Upper lobe of left lung (tissue), 4 donors: ENCODE measurements at regions not wholly inside any gene's neighbourhood (a gene's known extent, or its start where the extent isn't known, plus 50 kb on each side); places are given as distances from the start of the nearest gene placed in this dataset.

Experiments
- POLR2A ChIP-seq, 4 donors: fragments of 450-650 bp; IDR thresholded peaks; one replicate each; pipeline ENCODE4 v1.5.1; 2016 to 2017; ENCODE audit warnings: antibody characterized with exemption in 4 of 4, mild to moderate bottlenecking in 2 of 4
- POLR2AphosphoS5 ChIP-seq, 2 donors: sonication (generic); formaldehyde crosslinking; IDR thresholded peaks; one replicate each; pipeline ENCODE4 v1.5.1; 2017; ENCODE audit warnings: antibody characterized with exemption in 2 of 2
- TF ChIP-seq, protein P1 (sequence below), 6 experiments: fragments of 450-650 bp in 4 of 6; fragments of 200-600 bp in 2 of 6; sonication (generic) in 2 of 6; IDR thresholded peaks; one replicate each; pipeline ENCODE4 v1.5.1; 2016 to 2019; ENCODE audit warnings: antibody characterized with exemption in 6 of 6

DNA sequence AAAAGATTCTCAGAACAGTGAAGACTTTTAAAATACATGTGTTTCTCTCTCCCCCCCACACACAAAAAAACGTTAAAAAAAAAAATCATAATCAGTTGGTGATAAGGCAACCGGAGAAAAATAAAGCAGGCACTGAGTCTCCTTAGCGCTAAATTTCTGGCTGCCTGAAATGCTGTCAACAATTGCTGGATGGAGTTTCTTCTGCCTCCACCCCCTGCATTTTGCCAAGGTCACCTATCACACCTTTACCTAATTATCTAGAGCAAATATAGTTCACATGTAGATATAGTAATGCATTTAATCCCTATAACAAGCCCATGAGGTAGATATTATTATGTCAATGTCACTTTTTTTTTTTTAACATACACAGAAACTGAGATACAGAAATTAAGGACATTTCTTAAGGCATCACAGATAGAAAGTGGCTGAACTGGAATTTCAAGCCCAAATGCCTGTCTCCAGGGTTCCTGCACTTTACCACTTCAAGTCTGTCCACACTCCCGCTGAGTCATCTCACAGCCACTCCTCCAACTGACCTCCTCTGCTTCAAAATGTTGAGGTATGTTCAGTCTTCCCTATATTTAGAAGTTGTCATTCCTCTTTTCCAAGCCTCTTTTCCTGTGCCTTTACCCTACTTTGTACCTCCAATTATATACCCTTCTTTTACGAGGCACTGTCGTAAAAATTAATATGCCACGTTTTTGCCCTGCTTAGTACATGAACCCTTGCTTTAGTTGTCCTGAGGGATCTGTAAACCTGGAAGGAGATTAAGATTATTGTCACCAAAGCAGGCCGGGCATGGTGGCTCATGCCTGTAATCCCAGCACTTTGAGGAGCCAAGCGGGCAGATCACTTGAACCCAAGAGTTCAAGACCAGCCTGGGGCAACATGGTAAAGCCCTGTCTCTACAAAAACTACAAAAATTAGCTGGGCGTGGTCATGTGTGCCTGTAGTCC lies 72.8 kb upstream of the MPP7 start:
- TF ChIP-seq, protein P1, sequence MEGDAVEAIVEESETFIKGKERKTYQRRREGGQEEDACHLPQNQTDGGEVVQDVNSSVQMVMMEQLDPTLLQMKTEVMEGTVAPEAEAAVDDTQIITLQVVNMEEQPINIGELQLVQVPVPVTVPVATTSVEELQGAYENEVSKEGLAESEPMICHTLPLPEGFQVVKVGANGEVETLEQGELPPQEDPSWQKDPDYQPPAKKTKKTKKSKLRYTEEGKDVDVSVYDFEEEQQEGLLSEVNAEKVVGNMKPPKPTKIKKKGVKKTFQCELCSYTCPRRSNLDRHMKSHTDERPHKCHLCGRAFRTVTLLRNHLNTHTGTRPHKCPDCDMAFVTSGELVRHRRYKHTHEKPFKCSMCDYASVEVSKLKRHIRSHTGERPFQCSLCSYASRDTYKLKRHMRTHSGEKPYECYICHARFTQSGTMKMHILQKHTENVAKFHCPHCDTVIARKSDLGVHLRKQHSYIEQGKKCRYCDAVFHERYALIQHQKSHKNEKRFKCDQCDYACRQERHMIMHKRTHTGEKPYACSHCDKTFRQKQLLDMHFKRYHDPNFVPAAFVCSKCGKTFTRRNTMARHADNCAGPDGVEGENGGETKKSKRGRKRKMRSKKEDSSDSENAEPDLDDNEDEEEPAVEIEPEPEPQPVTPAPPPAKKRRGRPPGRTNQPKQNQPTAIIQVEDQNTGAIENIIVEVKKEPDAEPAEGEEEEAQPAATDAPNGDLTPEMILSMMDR (IDR thresholded peaks at IDR 0.05), result no peak
- TF ChIP-seq POLR2A (IDR thresholded peaks at IDR 0.05) (no peak), POLR2AphosphoS5 (IDR thresholded peaks at IDR 0.05) (no peak)
